HL-60/S4 (cell line): ENCODE measurements at regions not wholly inside any gene's neighbourhood (a gene's known extent, or its start where the extent isn't known, plus 50 kb on each side); places are given as distances from the start of the nearest gene placed in this dataset.
"Not testable (repeated sequence)": the region's sequence is repeated elsewhere in the genome, so short reads cannot be mapped to it uniquely, and the experiment has no call there.

Experiments used
- in situ Hi-C: fragments of 300-500 bp; cut with MboI; formaldehyde crosslinking; loops from 2 replicates; pipeline ENCODE4 v1.14.3; 2022; ENCODE audit warnings: low sequenced_read_pairs

DNA sequence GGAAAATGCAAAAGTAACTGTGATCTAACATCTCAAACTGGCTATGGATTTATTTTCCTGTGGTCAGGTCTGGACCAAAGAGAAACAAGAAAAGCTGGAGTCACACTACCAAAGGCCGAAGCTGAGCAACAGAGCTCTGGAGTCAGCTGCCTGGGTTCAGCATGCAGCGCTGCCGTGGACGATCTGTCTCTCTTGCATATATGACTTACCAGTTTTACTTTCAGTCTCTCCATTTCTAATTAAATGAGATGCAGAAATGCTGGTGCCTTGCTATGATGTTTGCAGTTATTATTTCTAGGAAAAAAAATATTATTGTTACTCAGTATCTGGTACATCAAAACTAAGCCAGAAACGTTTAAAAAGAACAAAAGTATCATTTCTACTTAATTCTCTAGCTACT, 813.2 kb downstream of the RNF144A start:
- in situ Hi-C loops: no loop called here

DNA sequence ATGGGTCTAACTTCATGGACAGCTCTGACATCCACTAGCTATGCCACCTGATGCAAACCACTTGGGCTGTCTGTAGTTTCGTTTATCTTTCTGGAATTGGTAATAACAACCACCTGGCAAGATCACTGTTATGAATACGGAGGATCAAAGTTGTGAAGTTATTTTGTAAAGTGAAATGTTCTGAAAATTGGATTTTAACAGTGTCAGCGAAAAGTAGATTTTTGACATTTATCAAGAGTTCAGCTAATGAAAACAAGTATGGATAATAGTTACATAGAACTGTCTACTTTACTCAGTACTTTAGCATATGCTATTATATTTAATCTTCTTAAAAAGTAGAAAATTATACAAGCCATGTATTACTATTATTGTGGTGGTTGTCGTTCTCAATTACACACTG, 813.8 kb downstream of the RNF144A start:
- in situ Hi-C loops: no loop called here

DNA sequence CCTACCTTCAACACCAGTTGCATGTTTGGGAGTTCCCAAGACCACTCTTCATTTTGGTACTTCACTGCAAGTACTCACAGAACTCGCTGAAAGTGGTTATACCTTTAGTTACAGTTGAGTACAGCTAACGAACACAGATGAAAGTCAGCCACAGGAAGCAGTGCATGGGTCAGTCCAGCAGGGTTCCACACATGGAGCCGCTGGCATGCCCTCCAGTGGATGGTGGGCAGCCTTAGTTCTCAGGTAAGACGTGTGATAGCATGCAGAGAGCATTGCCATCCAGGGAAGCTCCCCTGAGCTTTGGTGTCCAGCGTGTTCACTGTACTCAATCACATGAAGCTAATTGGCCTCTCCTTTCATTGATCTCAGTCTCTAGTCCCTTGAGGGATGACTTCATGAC, 815.3 kb downstream of the RNF144A start:
- in situ Hi-C loops: no loop called here

DNA sequence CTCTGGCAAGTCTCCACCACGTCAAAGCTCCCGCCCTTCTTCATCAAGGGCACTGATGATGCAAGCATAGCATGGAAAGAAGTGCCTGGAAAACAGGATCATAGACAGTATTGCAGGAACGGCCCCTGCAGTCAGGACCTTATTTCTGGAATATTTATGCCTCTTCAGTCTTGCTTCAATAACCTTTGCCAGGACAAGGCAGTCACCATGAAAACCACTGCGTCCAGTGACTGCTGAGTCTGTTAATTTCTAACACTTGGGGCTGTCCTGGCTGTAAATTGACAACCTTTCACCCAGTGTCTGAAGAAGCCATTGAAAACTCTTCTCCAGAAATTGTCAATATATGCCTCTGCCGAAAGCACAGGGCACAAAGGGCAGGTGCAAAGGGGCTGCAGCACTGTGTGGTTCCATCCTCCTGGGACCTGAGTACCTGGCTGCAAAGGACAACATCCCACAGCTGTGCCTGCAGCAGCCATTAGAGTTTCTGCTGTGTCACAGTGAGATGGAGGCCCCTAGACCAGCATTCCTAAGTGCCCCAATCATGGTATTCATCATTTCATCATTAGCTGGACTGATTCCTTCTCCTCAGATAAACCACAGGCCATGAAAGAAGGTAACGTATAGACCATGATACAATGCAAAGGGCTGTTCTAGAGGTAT, 819.6 kb downstream of the RNF144A start:
- in situ Hi-C loops: no loop called here

DNA sequence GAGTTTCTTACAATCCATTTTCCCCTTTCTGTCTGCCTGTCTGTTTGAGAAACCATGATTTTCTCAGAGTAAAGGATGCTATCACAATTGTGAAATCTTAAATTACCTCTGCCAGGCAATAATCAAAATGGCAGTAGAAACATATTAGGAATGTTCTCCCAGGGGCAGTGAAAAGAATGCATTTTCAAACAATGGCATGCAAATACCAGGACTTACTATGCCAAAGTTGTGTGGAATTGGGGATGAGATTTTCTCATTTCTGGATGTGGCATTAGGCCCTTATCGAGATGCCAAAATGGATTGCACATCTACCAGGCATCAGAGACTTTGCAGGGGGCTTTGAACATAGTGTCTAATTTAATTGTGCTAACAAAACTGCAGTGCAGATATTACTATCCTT, 821.4 kb downstream of the RNF144A start:
- in situ Hi-C loops: no loop called here

DNA sequence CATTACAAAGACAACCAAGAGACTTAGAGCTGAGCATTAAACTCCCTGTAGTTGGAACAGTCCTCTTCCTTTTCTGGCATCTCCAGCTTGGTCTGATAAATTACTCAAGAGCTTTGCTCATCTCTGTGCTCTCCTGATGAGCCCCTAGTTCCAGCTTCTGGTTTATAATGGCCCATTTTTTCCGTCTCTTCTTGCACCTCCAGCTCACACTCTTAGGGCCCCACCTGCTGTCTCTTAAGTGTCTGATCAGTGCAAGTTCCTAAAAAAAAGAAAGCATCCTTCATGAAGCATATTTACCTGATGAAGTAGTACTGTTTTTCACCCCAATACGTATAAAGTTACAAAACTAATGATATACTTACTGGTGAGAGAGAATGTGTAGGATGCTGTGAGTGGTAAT, 822.9 kb downstream of the RNF144A start:
- in situ Hi-C loops: no loop called here

DNA sequence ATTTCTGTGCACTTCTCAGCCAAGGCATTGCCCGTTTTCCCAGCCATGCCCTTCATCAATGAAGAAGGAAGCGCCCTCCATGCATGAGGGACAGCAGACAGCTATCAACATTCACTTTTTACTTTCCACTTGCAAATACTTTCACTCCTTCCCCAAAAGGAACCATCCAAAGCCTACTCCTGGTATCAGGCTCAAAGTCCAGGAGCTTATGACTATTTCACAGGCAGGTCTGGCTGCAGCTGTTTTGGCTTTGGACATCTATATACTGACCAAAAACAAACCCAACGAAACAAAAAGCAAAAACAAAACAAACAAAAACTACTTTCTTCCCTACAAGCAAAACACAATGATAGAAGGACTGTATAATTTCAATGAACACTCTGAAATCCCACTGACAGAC, 825.1 kb downstream of the RNF144A start:
- in situ Hi-C loops: no loop called here

DNA sequence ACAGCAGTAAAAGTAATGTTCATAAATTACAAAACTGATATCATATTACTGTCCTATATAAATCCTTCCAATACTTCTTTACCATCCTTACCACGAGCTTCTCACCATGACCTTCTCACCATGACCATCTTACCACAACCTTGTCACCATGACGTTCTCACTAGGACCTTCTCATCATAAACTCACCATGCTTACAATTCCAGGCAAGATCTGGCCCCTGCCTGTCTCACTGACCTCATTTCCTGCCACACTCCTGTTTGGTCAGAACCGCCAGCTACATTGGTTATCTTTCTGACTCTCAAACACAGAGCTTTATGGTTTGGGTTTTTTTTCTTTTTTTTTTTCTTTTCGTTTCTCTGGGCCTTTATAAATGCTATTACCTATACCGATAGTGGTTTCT, 827.6 kb downstream of the RNF144A start:
- in situ Hi-C loops: no loop called here

DNA sequence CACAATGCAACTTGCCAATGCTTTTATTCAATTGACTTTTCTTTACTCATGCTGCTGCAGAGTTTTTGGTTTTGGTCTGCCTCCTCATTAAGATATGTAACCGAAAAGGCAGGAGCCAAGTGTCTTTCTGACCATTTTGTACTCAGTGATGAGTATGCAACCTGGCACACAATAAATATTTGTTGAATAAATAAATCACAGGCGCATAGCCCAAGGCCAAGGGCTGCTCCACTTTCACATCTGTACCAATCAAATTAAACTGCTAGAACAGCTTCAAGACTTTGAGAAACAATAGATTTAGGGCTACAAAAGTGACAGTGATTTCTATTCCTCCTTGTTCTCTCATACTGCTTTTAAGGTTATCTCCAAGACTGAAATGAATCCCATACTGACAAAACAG, 828.2 kb downstream of the RNF144A start:
- in situ Hi-C loops: no loop called here

DNA sequence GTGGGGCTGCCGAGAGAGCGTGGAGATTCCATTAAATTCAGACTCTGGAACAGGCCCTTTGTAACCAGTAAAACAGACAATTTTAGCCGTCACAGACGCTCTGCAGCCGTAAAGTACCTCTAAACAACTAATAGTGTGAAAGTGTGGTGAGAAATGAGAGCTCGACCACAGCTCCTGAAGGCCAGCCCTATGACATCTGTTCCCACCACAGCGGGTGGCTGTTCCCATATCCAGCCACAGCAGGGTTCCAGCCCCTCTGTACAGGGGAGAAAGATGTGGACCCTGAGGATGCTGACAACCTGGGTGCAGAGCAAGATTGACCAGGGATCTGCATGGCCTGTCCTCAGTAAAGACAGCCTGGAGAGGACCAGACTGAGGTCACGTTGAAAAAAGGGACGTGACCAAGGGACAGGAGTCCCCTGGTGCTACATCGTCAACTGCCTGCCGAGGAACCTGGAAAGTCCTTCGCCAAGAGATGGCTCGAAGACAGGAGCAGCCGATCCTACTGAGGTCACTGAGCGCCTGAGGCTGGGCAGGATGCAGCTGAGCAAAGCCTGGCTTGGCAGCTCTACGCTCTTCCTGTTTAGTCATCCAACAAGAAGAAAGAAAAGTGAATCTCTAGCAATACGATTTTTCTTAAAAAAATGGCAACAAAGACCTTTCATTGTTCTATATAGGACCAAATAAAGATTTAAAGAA, 831.7 kb downstream of the RNF144A start:
- in situ Hi-C loops: no loop called here

DNA sequence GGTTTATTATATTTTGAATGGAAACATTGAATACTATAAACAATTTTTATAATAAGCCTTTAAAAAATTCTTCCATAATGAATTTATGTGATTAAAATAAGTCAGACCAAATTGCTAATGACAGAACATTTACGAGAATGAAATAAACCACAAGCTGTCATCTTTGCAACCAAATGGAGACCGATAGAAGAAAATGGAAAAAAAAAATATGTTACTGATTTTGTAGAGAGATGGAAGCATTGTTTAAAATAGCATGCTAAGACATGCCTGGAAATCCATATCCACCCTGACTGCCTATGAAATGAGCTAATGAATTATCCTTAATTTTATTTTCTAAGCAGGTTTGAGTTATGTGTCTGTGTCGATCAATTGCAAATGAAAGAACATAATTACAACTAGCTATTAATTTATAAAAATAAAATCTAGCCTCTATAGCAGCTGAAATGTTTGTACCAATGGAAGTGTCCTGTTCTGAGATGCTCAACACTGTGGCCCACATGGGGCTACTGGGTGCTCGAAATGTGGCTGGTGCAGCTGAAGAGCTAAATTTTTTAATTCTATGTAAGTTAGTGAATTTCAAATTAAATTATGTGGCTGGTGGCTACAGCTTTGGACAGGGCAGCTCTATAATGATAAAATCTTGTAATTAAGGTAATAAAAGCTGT, 832.8 kb downstream of the RNF144A start:
- in situ Hi-C loops: no loop called here

DNA sequence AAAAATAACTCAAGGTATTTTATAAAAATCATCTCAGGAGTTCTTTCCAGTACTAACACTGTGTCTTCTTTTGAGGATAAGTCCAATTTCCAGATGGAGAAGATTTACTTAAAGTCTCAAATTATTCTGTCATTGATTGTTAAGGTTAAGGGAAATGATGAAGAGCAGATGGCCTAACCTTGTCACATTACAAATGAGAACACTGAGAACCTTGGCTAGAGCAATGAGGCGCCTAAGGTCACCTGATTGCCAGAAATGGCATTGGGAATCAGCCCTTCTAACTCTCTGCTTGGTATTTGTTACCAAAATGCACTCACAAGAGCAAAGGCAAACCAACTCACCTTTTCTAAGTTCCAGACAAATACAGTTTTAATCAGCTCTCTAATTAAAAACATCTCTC, 835.1 kb downstream of the RNF144A start:
- in situ Hi-C loops: no loop called here

DNA sequence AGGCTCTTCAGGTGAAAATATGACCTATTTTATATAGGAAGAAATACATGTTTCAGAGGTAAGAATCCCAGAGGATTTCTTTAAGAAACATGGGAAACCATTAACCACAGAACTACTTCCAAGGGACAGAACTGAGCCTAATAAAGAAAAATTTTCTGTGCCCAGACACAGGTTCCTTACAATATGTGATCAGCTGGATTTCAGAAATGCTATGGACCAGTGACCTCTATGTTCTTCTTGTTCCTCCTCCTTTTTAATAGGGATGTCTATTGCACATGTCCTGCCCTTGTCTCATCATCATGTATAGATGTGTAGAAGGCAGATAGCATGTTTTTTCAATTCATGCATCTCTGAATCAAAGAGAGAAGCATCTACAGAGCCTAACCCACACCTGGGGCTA, 836.6 kb downstream of the RNF144A start:
- in situ Hi-C loops: no loop called here

DNA sequence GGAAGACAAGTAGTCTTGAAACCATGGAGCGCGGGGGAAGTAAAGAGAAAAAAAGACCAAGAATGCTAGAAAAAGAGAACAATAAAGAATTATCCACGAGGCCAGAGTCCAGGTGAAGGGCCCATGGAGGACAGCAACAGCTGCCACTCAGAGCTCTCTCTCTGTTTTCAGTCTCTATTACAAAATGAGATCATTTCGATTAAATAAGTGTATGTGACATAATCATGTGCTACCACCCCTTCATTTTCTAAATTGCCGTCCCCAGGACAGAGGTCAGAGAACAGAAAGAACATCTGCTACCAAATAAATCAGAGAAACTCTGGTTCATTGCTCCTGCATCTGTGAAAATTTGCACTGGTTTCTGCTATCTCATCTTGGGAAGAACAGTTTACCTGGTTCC, 838.7 kb downstream of the RNF144A start:
- in situ Hi-C loops: no loop called here

DNA sequence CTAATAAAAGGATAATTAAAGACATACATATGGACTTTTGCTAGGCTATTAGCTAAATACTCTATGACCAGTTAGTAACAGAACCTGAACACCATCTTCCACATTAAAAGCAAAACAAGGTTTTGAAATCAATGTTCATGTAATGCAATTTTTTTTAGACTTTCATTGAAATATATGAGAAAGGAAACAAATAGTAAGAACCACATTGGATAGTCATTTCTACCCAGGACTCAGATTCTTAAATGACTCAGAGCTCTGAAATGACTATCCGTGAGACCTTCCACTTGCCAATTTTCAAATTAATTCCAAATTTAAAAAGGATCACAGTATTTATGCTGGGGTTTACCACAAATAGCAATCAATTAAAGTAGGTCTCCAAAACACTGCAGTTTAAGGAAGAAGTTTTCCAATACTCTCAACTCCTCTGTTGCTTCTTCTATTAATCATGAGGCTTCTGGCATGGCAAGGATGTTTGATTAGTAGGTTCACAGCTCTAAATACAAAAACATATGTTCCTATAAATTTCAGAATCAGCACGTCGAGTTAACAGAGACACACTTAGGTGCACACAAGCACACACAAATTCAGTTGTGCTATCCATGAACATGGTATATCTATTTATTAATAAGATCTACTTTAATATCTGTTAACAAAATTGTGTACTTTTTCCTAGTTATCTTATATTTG, 841.0 kb downstream of the RNF144A start:
- in situ Hi-C loops: no loop called here

DNA sequence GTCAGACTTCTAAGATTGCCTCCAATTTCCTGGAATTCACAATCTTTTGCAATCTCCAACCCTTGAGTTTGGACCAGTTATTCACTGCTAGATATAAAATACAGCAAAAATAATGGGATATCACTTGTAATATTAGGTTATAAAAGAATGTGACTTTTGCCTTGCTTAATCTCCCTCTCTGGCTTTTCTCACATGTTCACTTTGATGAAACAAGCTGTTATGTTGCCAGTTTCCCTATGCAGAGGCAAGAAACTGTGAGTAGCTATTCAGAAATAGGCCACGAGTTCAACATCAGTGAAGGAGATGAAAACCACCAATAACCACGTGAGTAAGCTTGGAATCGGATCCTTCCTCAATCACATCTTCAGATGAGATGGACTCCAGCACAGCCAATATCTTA, 842.7 kb downstream of the RNF144A start:
- in situ Hi-C loops: no loop called here

DNA sequence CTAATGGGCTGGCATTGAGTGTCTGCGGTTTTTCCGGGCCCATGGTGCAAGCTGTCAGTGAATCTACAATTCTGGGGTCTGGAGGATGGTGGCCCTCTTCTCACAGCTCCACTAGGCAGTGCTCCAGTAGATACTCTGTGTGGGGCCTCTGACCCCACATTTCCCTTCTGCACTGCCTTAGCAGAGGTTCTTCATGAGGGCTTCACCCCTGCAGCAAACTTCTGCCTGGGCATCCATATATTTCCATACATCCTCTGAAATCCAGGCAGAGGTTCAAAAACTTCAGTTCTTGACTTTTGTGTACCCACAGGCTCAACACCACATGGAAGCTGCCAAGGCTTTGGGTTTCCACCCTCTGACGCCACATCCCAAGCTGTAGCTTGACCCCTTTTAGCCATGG, 846.2 kb downstream of the RNF144A start:
- in situ Hi-C loops: not testable (repeated sequence)

DNA sequence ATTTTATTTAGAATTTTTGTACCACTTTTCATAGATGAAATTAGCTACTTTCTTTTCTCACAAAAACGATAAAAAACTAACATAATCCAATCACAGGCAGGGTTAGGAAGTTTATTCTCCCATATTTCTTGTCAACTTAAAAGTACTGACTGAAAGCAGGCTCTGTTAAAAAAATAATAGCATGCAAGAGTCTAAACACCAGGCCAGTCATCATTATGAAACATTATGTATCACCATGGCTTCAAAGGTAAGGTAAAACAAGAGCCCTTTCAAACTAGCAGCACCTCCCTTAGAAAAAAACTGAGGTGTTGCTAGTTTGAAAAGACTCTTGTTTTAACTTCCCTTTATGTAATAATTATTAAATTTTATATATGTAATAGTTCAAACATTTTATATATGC, 848.0 kb downstream of the RNF144A start:
- in situ Hi-C loops: no loop called here

DNA sequence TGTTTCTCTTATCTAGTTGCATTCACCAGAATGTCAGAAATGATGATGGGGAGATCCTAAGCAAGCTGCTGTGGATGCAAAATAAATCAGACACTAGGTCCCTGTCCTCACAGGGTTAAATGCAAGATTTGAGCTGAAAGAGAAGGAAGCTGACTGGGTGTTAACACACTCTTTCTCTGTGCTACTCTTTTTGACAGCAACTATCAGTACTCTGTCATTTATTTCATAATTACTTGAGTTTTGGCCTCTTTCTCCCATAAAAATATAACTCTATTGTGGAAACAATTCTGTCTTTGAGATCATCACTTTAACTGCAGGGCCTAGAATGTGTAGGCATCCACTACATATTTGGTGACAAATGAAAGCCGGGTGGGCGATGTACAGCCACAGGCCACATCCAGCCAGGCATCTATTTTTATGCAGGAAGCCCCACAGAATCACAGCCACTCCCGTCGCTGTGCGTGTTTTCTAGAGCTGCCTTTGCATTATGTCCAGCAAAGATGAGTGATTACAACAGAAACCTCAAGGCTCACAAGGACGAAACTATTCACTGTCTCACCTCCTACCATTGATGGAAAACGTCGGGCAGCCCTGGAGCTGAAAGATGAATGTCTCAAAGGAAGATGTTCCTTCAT, 849.0 kb downstream of the RNF144A start:
- in situ Hi-C loops: no loop called here

DNA sequence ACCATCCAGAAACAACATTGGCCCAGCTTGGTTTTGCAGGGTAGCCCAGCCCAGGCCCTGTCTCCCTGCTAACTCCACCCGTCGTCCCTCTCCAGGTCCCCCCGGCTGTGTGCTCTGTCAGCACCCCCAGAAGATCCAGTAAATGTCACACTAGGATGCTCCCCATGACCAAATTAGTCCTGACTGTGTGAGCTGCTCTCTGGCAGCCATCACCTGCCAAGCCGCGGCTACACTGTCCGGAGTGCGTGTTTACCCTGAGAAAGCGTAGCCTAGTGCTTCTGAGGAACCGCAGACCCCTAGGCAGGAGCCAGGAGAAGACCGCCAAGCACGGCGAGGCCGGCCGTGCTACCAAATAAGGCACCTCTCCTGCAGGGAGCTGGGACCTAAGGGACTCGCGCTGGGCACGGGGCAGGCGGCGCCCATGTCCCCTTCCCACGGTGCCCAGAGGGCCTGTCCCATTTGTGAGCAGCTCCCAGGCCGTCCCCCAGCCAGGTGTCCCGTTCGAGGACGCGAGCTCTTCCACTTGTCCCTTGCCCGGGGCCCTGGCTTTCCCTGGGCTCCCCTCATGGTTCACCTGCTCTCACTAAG, 849.9 kb downstream of the RNF144A start:
- in situ Hi-C loops: no loop called here

DNA sequence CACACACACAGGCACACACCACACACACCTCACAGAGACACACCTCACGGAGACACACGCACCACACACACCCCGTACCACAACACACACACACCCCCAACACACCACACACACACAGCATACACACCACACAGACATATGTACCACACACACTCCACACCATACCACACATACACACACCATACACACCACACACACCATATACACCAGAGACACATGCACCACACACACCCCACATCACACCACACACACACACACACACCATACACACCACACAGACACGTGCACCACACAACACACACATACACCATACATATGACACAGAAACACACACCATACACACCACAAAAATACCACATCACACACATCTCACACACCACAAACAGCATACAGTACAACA, 850.7 kb downstream of the RNF144A start:
- in situ Hi-C loops: no loop called here
